GM20431 (cell line): ENCODE measurements at regions not wholly inside any gene's neighbourhood (a gene's known extent, or its start where the extent isn't known, plus 50 kb on each side); places are given as distances from the start of the nearest gene placed in this dataset.

ENCODE experiments used
- in situ Hi-C: fragments of 300-500 bp; cut with MseI, MboI; formaldehyde crosslinking; loops from one replicate; pipeline ENCODE4 v1.15.0; 2020; ENCODE audit warnings: low sequenced_read_pairs; ENCODE audit not compliant: unreplicated experiment

- in situ Hi-C loops: no loop called here
Measured at GRCh38 chr18:44156776-44157335, 523.8 kb upstream of the SETBP1 start.

- in situ Hi-C loops: no loop called here
Measured at GRCh38 chr18:44170208-44170880, 510.3 kb upstream of the SETBP1 start.

- in situ Hi-C loops: no loop called here
Measured at GRCh38 chr18:44171301-44171700, 509.4 kb upstream of the SETBP1 start.

GRCh38 chr18:44175891-44176290, 504.8 kb upstream of the SETBP1 start:
- in situ Hi-C loops: no loop called here

DNA sequence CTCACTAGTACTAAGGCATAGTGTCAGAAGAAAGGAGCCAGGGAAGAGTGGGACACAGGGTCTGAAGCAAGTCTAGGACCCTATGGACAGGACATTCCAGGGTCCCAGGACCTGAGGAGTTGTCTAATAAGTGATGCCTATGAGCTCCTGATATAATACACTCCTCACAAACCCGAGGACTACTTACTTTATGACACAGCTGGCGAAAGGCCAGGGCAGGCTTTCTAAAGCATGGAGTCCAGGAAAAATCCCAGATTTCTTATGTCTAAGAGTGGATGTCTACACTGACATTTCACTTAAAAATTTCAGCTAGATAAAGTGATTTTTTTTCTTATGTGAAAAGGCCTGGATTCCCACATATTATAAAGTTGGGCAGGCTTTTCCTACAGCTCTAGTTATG, 502.2 kb upstream of the SETBP1 start:
- in situ Hi-C loops: no loop called here

DNA sequence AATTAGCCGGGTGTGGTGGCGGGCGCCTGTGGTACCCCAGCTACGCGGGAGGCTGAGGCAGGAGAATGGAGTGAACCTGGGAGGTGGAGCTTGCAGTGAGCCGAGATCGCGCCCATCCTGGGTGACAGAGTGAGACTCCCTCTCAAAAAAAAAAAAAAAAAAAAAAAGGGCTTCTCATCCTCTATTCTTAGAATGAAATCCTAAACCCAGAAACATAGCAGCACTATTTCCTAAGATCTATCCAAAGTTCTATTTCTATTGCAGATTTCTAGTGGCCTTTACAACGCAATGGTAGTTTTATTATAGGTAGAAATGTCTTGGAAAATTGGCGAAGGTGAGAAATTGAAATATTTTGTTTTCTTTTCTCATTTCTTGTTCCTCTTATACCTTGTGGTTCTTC, 501.0 kb upstream of the SETBP1 start:
- in situ Hi-C loops: no loop called here

DNA sequence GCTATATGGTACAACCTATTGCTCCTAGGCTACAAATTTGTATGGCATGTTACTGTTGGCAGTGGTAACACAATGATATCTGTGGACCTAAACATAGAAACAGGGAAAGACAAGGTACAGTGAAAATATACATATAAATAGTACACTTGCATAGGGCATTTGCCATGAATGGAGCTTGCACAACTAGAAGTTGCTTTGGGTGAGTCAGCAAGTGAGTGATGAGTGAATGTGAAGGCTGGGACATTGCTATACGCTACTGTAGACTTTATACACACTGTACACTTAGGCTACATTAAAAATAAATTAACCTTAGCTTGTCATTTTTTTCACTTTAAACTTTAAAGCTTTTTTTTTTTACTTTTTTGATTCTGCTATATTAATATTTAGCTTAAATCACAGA, 500.0 kb upstream of the SETBP1 start:
- in situ Hi-C loops: no loop called here

GRCh38 chr18:44181951-44182747, 498.5 kb upstream of the SETBP1 start:
- in situ Hi-C loops: no loop called here

DNA sequence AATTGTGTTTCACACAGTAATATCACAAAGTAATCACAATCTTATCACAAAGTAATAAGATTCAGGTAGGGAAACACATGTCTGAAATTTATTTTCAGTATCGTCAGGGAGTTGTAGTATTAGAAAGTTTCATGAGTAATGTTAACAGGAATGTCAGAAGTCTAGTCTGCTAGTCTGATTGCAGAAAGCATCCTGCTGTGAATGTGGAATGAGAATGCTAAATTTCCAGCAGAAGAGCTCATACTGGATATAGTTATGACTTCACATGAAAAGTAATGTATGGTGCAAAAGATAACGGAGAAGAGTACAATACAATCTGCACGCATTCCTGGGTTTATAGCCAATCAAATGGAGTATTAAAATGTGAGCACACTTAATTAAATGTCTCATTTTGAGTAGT, 494.7 kb upstream of the SETBP1 start:
- in situ Hi-C loops: no loop called here

DNA sequence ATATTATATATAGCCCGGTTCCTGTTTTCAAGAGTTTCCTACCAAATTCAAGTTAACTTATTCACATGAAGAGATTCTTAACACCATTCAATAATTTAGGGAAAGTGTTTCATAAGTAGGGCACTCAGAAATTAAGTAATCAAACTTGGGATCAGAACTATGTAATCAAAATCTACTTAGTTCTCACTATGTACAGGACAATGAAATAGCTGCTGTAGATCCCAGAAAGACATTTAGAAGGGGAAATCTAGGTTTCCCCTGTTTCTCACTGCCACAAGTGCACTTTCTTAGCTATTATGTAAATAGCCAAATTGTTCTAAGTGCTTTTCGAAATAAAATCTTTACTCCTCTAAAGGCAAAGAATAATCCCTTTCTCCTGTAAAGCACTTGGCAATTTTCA, 493.6 kb upstream of the SETBP1 start:
- in situ Hi-C loops: no loop called here

- in situ Hi-C loops: no loop called here
Measured at GRCh38 chr18:44195394-44196140, 485.1 kb upstream of the SETBP1 start.

DNA sequence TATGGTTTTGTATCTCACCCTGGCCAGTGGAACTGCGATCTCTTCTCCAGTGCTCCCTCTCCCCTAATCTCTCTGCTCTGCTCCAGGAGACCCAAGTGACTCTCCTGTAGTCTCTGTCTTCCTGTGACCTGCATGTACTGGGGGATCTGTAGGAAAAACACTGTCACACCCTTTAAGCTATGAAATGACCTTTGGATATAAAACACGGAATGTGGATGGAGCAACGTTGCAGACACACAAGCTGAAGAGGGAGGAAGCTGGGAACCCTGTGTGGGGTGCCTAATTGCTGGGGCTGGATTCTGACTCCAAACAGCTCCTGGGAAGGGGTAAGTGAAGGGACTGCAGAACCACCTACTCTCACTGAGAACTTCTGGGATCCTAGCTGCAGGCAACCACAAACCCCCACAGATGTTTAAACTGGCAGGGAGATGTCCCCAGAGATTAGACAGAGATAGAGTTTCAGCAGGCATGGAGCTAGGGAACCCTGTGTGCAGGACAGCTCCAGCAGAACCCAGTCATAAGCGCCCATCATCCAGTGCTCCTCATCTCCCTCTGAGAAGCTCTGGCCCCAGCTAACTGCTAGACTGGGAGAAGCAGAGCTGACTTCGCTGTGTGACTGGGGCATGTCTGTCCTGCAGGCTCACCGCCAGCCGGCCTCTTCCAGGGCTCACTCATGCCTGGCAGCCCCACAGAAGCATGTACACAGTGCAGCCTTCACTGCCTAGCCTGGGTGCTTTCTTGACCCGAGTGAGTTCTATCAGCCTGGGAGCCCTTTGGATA, 482.7 kb upstream of the SETBP1 start:
- in situ Hi-C loops: no loop called here

GRCh38 chr18:44198612-44199284, 481.9 kb upstream of the SETBP1 start:
- in situ Hi-C loops: no loop called here

DNA sequence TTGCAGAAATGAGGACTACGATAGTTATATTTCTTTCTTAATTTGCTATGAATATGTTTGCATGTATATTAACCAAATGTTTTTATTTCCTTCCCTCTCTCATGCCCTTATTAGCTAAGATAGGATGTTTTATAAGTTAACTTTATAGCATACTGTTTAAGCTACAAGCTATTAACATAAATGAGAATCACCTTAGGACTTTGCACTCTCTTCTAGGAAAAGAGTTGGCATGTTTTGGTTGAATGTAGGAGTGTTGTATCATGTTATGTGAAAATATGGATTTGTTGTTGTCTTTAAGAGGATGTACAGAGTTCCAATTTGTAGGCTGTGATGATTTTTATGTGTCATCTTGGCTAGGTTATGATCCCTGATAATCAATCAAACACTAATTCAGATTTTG, 467.4 kb upstream of the SETBP1 start:
- in situ Hi-C loops: no loop called here

DNA sequence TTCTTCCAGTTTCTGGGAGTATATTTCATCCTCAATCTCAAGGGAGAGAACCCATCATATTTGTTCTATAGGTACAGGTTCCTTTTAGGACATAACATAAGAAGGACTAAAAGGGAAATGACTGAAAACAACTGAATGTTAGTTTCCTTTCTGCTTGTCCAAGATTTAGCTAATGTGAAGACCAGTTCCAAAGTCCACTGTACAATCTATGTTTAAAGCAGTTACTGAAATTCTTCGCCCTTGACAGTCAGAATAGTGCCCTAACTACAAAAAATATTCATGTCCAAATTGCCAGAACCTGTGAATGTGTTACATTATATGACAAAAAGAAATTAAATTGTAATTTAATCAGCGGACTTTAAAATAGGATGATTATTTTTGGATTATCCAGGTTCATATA, 466.3 kb upstream of the SETBP1 start:
- in situ Hi-C loops: no loop called here

DNA sequence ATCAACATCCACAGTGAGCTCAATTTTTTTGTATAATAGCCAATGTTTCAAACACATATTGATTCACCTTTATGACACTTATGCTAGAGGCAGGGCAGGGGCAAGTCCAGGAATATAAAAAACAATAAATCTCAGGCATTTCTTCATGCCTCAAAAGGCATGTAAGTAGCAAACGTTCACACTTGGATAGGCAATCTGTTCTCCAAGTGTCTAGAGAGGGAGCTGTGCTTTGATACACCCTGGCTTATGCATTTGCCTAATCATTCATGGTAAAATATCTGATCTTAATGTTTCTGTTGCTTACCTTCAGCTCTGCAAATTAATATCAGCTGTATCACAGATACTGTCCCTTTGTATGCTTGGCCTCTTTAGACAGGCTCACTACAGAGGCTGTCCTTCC, 464.5 kb upstream of the SETBP1 start:
- in situ Hi-C loops: no loop called here

DNA sequence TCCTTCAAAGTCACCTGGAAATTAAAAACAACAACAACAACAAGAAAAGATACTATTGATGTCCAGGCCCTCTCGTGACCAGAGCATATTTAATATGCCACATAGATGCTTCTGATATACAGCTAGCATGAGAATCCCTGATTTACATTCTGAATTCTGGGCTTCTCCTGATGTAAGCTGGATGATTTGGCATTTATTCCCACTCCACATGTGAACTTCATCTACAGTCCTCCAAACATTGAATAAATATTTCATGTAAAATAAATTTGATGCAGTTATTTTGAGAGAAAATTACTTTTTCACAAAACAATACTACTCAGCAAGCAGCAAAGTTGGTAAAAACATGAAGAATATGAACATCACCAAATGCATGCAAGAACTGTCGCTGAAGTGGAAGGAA, 453.2 kb upstream of the SETBP1 start:
- in situ Hi-C loops: no loop called here

- in situ Hi-C loops: no loop called here
Measured at GRCh38 chr18:44229693-44230108, 451.0 kb upstream of the SETBP1 start.

DNA sequence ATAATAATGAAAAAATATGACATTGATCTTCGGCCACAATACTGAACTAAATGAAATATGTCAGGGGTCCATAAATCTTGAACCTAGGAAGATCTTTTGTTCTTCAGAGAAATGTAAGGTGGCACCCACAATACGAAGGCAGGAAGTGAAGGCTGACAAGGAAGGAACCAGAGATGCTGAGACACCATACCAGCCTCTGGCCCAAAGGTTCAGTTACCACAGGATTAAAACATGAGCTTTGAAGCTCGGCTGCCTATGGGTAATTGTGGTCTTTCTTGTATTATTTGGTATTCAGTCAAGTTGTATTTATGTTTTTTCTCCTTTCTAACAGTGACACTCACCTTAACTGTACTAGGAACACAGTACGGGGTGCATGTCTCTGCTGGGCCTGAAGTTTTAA, 448.8 kb upstream of the SETBP1 start:
- in situ Hi-C loops: no loop called here

GRCh38 chr18:44232500-44232899, 448.2 kb upstream of the SETBP1 start:
- in situ Hi-C loops: no loop called here
